ENCODE measurements at regions not wholly inside any gene's neighbourhood (a gene's known extent, or its start where the extent isn't known, plus 50 kb on each side); places are given as distances from the start of the nearest gene placed in this dataset.

GRCh38 chr14:97851428-97851995 is 1054.3 kb downstream of the VRK1 start:
- no peak overlapping the region for H3K27ac ChIP-seq (ENCODE audit: low read length)
- H3F3A ChIP-seq (ENCODE audit: insufficient read depth, low read length, poor library complexity, severe bottlenecking): no peaks in the 10 kb centered on the region
- TF ChIP-seq TAF1 (IDR thresholded peaks at IDR 0.05; ENCODE audit: low read depth): no peak
- TF ChIP-seq POLR2AphosphoS5 (IDR thresholded peaks at IDR 0.05): no peak
- no peak for TF ChIP-seq MXI1 (conservative IDR thresholded peaks at IDR 0.05; ENCODE audit: poor library complexity, severe bottlenecking)
- no peak for TF ChIP-seq EZH2 (IDR thresholded peaks at IDR 0.05; ENCODE audit: borderline replicate concordance, insufficient read depth, low read length, poor library complexity, severe bottlenecking)
- TF ChIP-seq REST (IDR thresholded peaks at IDR 0.05; ENCODE audit: borderline replicate concordance): no peak
- TF ChIP-seq RAD21 (conservative IDR thresholded peaks at IDR 0.05): no peak
- TF ChIP-seq EP300 (conservative IDR thresholded peaks at IDR 0.05; ENCODE audit: poor library complexity, severe bottlenecking): no peak
- no peak for TF ChIP-seq CTCF (IDR thresholded peaks at IDR 0.05; ENCODE audit: poor library complexity, severe bottlenecking)
- no peaks in the 10 kb centered on the region for H3K9me2 ChIP-seq (ENCODE audit: insufficient read depth, low read length)
- no peaks in the 10 kb centered on the region for H3K27me3 ChIP-seq (ENCODE audit: insufficient read depth, low read depth, low read length)
- H4K20me1 ChIP-seq (ENCODE audit: insufficient read depth): no peaks in the 10 kb centered on the region
- no peaks in the 10 kb centered on the region for H3K79me2 ChIP-seq (replicated peaks; ENCODE audit: insufficient read depth, low read length)
- H3K9ac ChIP-seq (ENCODE audit: low read length): no peak overlapping the region
- H3K9me3 ChIP-seq (ENCODE audit: low read length): no peaks in the 10 kb centered on the region
- H3K36me3 ChIP-seq (ENCODE audit: insufficient read depth, low read length): no peaks in the 10 kb centered on the region
- H2AFZ ChIP-seq (ENCODE audit: low read depth, low read length): no peak overlapping the region
- no peak overlapping the region for H3K4me3 ChIP-seq (ENCODE audit: low read length)
- H3K4me2 ChIP-seq (ENCODE audit: low read length): no peak overlapping the region

- no peak overlapping the region for H2AFZ ChIP-seq (ENCODE audit: low read depth, low read length)
Measured at GRCh38 chr14:97854918-97855317, 1057.7 kb downstream of the VRK1 start.

More at GRCh38 chr14:97854918-97855317, 1057.7 kb downstream of the VRK1 start:
- no peaks in the 10 kb centered on the region for H3K79me2 ChIP-seq (replicated peaks; ENCODE audit: insufficient read depth, low read length)
- no peaks in the 10 kb centered on the region for H3K9me2 ChIP-seq (ENCODE audit: insufficient read depth, low read length)
- no peak overlapping the region for H3K4me3 ChIP-seq (ENCODE audit: low read length)
- TF ChIP-seq REST (IDR thresholded peaks at IDR 0.05; ENCODE audit: borderline replicate concordance) (no peak), EZH2 (IDR thresholded peaks at IDR 0.05; ENCODE audit: borderline replicate concordance, insufficient read depth, low read length, poor library complexity, severe bottlenecking) (no peak), CTCF (IDR thresholded peaks at IDR 0.05; ENCODE audit: poor library complexity, severe bottlenecking) (no peak), SMC3 (conservative IDR thresholded peaks at IDR 0.05; ENCODE audit: poor library complexity) (no peak), RAD21 (conservative IDR thresholded peaks at IDR 0.05) (no peak)
- no peak overlapping the region for H3K9ac ChIP-seq (ENCODE audit: low read length)
- H3K27ac ChIP-seq (ENCODE audit: low read length): no peak overlapping the region
- no peaks in the 10 kb centered on the region for H4K20me1 ChIP-seq (ENCODE audit: insufficient read depth)
- no peaks in the 10 kb centered on the region for H3K27me3 ChIP-seq (ENCODE audit: insufficient read depth, low read depth, low read length)
- H3K36me3 ChIP-seq (ENCODE audit: insufficient read depth, low read length): no peaks in the 10 kb centered on the region
- no peak overlapping the region for H3K4me2 ChIP-seq (ENCODE audit: low read length)
- no peaks in the 10 kb centered on the region for H3F3A ChIP-seq (ENCODE audit: insufficient read depth, low read length, poor library complexity, severe bottlenecking)
- no peaks in the 10 kb centered on the region for H3K9me3 ChIP-seq (ENCODE audit: low read length)

All from neural cell (in vitro differentiated cells).